ENCODE measurements at regions not wholly inside any gene's neighbourhood (a gene's known extent, or its start where the extent isn't known, plus 50 kb on each side); places are given as distances from the start of the nearest gene placed in this dataset.

DNA sequence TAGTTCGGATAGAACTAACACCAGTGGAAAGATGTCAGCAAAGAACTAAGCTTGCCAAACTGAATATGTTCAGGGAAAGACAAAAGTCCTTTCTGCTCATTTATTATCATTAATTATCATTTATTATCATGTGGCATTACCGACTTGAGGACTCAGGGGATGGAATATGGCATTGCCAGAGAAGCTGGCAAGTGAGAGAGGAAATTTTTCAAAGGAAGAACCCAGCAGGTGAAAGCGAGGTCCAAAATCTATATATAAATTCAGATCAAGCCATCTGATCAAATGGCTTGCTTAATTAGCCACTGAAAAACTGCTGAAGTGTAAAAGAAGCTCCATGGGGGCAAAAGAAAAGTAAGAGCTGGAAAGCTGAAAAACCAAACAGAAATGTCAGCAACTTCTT is 1049.6 kb upstream of the SEMA6A start:
- TF ChIP-seq POLR2AphosphoS5 (IDR thresholded peaks at IDR 0.05; ENCODE audit: insufficient read depth in 1 of 2, low read depth in 1 of 2) (no peak), POLR2A (IDR thresholded peaks at IDR 0.05) (no peak)
- TF ChIP-seq, protein P1, sequence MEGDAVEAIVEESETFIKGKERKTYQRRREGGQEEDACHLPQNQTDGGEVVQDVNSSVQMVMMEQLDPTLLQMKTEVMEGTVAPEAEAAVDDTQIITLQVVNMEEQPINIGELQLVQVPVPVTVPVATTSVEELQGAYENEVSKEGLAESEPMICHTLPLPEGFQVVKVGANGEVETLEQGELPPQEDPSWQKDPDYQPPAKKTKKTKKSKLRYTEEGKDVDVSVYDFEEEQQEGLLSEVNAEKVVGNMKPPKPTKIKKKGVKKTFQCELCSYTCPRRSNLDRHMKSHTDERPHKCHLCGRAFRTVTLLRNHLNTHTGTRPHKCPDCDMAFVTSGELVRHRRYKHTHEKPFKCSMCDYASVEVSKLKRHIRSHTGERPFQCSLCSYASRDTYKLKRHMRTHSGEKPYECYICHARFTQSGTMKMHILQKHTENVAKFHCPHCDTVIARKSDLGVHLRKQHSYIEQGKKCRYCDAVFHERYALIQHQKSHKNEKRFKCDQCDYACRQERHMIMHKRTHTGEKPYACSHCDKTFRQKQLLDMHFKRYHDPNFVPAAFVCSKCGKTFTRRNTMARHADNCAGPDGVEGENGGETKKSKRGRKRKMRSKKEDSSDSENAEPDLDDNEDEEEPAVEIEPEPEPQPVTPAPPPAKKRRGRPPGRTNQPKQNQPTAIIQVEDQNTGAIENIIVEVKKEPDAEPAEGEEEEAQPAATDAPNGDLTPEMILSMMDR (IDR thresholded peaks at IDR 0.05) = no peak
- intact Hi-C loops (cut with DNase I) = no loop called here
- H3K9me3 ChIP-seq = no peaks in the 10 kb centered on the region
- DNase-seq (ENCODE audit: extremely low spot score in 2 of 2) = no peak
- H3K27ac ChIP-seq = no peak overlapping the region
- H3K4me3 ChIP-seq = no peak overlapping the region
- no peaks in the 10 kb centered on the region for H3K4me1 ChIP-seq
- H3K36me3 ChIP-seq = no peaks in the 10 kb centered on the region
- H3K27me3 ChIP-seq = no peaks in the 10 kb centered on the region

DNA sequence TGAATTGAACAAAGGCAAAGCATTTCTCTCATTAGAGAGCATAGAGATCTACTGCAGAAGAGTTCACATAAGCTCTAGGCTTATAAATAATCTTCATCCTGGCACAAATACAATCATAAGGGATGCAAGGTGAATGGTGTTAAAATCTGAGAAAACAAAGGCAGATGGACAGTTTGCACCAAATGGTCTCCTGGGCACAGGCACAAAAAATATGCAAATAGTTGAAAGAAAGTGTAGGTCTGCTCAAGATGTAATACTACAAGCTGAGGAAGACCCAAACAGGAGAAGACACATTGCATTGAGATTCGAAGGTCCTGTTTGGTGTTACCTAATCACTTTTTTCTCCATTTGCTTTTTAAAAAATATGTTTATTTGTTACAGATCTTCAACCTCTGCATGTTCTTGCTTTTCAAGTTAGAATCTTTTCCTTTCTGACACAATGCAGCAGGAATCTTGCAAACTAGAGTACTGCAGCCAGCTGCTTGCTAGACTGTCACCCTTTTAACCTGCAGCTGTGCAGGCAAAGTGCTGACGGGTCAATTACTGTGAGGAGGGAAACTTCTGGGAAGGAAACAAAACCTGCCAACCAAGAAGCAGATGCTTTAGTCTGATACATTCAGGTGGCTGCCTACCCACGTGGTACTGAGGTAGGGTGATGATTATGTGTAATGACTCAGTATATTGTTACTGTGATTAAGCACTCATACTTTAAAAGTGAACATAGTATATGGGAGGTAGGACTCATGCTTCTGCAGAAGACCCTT is 1048.6 kb upstream of the SEMA6A start:
- Histone ChIP-seq H3K36me3 (no peaks in the 10 kb centered on the region), H3K4me3 (no peak overlapping the region), H3K4me1 (no peaks in the 10 kb centered on the region), H3K27ac (no peak overlapping the region), H3K9me3 (no peaks in the 10 kb centered on the region), H3K27me3 (no peaks in the 10 kb centered on the region)
- intact Hi-C loops (cut with DNase I) = no loop called here
- peak in 1 of 2 donors; percentile 38 for TF ChIP-seq POLR2AphosphoS5 (IDR thresholded peaks at IDR 0.05; ENCODE audit: insufficient read depth in 1 of 2, low read depth in 1 of 2)
- TF ChIP-seq POLR2A (IDR thresholded peaks at IDR 0.05) = no peak
- TF ChIP-seq, protein P1 (IDR thresholded peaks at IDR 0.05) = no peak
- DNase-seq (ENCODE audit: extremely low spot score in 2 of 2) = no peak

DNA sequence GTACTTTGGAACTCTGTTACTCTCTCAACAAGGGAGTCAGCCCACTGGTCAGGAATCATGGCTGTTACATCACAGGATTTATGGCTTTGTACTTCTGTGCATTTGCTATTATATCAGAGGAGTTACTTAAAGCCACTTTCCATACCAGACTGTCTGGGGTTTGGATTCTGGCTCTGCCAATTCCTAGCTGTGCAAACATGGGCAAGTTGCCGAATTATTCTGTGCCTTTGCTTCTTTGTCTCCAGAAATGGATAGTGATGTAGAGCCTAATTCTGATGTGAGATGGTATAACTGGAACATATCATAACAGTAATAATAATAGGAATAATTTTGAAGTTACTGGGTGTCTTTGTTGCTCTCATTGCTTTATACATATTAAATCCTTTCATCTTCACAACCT is 1047.3 kb upstream of the SEMA6A start:
- Histone ChIP-seq H3K9me3 (no peaks in the 10 kb centered on the region), H3K36me3 (no peaks in the 10 kb centered on the region), H3K27ac (no peak overlapping the region), H3K4me3 (no peak overlapping the region), H3K4me1 (no peaks in the 10 kb centered on the region), H3K27me3 (no peaks in the 10 kb centered on the region)
- no peak for TF ChIP-seq POLR2AphosphoS5 (IDR thresholded peaks at IDR 0.05; ENCODE audit: insufficient read depth in 1 of 2, low read depth in 1 of 2)
- TF ChIP-seq, protein P1 (IDR thresholded peaks at IDR 0.05) = no peak
- no peak for TF ChIP-seq POLR2A (IDR thresholded peaks at IDR 0.05)
- no peak for DNase-seq (ENCODE audit: extremely low spot score in 2 of 2)
- intact Hi-C loops (cut with DNase I) = no loop called here

DNA sequence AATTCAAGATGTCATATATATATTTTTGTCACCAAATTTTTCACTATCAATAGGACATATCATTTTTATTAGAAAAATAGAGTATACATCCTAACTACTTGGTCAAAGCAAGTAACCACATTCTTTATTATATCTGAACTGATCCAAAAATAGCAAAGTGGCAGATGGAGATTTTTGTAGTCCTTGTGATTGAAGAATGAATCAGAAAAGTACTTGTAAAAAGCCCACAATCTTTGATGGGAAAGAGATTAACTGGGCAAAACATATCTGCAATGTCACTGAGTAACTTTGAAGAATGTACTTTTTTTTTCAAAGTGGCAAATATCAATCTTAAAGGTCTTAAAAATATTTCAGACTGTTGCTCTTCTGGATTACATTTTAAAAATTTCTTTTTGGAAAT is 1040.6 kb upstream of the SEMA6A start:
- no peaks in the 10 kb centered on the region for H3K27me3 ChIP-seq
- H3K9me3 ChIP-seq = no peaks in the 10 kb centered on the region
- TF ChIP-seq, protein P1 (IDR thresholded peaks at IDR 0.05) = no peak
- TF ChIP-seq POLR2A (IDR thresholded peaks at IDR 0.05) (no peak), POLR2AphosphoS5 (IDR thresholded peaks at IDR 0.05; ENCODE audit: insufficient read depth in 1 of 2, low read depth in 1 of 2) (no peak)
- H3K4me3 ChIP-seq = no peak overlapping the region
- H3K27ac ChIP-seq = no peak overlapping the region
- no peaks in the 10 kb centered on the region for H3K4me1 ChIP-seq
- no peak for DNase-seq (ENCODE audit: extremely low spot score in 2 of 2)
- no peaks in the 10 kb centered on the region for H3K36me3 ChIP-seq
- intact Hi-C loops (cut with DNase I) = no loop called here

DNA sequence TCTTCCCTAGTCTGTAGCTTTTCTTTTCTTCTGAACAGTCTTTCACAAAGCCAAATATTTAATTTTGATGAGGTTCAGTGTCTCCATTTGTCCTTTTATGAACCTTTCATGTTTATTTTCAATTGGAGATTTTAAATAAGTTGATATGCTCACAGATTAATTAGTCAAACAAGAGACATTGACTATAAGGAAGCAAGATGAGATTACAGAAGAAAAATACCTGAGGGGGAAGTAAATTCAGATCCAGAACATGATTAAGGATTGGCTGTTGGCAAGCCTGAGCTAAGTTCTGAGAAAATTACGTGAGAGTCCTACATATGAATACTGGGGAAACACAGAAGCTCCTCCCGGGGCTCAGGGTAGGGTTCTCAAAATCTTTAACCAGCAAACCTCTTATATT is 1039.8 kb upstream of the SEMA6A start:
- H3K36me3 ChIP-seq = no peaks in the 10 kb centered on the region
- TF ChIP-seq POLR2AphosphoS5 (IDR thresholded peaks at IDR 0.05; ENCODE audit: insufficient read depth in 1 of 2, low read depth in 1 of 2) = no peak
- TF ChIP-seq, protein P1 (IDR thresholded peaks at IDR 0.05) = no peak
- TF ChIP-seq POLR2A (IDR thresholded peaks at IDR 0.05) = no peak
- no peak overlapping the region for H3K27ac ChIP-seq
- H3K4me1 ChIP-seq = no peaks in the 10 kb centered on the region
- H3K27me3 ChIP-seq = no peaks in the 10 kb centered on the region
- no peaks in the 10 kb centered on the region for H3K9me3 ChIP-seq
- intact Hi-C loops (cut with DNase I) = no loop called here
- no peak for DNase-seq (ENCODE audit: extremely low spot score in 2 of 2)
- no peak overlapping the region for H3K4me3 ChIP-seq

All from vagina (tissue), 2 donors.